Endometrium (tissue), 2 donors: ENCODE measurements at regions not wholly inside any gene's neighbourhood (a gene's known extent, or its start where the extent isn't known, plus 50 kb on each side); places are given as distances from the start of the nearest gene placed in this dataset.
"Not testable (repeated sequence)": the region's sequence is repeated elsewhere in the genome, so short reads cannot be mapped to it uniquely, and the experiment has no call there.

ENCODE experiments used
- FAIRE-seq: peaks from 2 replicates; lab custom pipeline; 2012; peaks lifted over from hg19 to GRCh38; lab: Jason Lieb, UNC
- donor health status: control.
- donor health status: control.

DNA sequence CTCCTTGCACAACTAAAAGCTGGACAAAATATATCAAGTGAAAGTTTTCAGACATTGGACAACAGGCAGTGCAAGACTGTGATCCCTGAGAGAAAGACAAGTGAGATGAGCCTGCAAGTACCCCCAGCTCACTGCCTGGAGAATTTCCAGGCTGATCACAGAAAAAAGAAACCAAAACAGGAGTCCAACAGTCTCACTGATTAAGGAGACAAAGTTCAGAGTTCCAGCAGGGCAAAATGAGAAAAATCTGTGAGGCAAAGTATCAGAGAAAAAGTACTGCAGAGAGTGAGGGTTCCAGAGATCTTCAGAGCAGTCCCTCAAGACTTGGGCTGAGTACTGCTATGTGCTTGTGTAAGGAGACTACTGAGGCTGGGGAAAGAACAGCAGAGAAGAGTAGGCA lies 56.0 kb upstream of the PRSS3 start:
- no peak for FAIRE-seq

DNA sequence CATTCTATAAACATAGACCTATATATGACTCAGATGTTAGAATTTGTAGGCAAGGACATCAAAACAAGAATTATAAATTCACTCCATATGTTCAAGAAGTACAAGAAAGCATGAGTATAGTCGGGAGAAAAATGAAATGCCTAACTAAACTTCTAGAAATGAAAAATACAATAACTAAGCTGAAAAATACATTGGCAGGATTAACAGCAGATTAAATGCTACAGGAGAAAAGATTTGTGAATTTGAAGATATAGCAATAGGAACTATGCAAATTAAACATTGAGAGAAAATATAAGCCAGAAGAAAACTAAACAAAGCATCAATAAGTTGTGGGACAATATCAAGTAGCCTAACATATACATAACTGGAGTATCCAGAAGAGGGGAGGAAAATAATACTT lies 55.3 kb upstream of the PRSS3 start:
- FAIRE-seq: no peak

DNA sequence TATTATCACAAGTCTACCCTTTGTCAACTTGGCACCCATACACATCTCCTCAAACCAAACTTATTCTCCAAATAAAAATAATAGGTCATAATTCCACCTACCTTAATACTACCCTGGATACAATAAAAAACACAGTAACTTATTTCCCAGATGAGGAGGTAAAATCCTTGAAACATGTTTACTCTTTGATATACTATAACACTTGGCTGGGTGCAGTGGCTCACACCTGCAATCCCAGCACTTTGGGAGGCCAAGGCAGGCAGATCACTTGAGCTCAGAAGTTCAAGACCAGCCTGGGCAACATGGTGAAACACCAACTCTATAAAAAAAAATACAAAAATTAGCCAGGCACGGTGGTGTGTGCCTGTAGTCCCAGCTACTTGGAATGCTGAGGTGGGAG lies 54.4 kb upstream of the PRSS3 start:
- FAIRE-seq: not testable (repeated sequence)

DNA sequence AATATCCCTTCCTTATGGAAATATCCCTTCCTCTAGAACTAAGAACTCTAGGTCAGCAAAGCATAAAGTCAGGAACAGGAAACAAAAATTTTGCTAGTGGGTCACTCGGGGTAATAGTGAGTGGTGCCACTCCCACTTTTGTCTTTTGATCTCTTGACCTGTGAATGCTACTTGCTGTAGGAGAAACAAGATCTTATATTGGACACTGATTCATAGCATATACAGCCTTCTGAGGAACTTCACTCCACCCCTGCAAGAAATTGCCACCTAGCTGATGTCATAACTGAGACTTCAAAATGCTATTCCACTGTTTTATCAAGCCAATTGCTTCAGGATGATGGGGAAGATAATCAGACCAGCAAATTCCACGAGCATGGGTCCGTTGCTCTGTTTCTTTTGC lies 53.3 kb upstream of the PRSS3 start:
- FAIRE-seq: no peak

DNA sequence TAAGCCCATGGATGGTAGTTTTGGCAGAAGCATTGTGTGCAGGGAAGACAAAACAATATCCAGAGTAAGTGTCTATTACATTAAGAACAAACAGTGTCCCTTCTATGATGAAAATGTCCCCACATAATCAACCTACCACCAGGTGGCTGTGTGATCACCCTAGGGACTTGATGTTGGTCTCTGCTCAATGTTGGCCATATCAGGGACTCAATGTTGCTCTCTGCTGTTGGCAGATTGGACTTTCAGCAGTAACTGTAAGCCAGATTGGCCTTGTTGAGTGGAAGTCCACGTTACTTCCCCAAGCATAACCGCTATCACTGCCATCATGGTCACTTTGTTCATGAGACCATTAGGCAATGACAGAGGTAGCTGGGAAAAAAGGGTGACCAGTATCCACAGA lies 52.8 kb upstream of the PRSS3 start:
- FAIRE-seq: no peak
